ENCODE measurements at regions not wholly inside any gene's neighbourhood (a gene's known extent, or its start where the extent isn't known, plus 50 kb on each side); places are given as distances from the start of the nearest gene placed in this dataset.

- TF ChIP-seq YY1 (IDR thresholded peaks at IDR 0.05; ENCODE audit: insufficient read depth, insufficient read length) = no peak
- TF ChIP-seq SUZ12 (IDR thresholded peaks at IDR 0.05; ENCODE audit: extremely low read depth, insufficient read depth, insufficient read length) = no peak
- no peak for TF ChIP-seq ZNF274 (IDR thresholded peaks at IDR 0.05; ENCODE audit: low read depth, low read length)
Observed at GRCh38 chr17:33952425-33952824, 302.7 kb upstream of the CCL2 start.
